HEK293T (cell line): ENCODE measurements at regions not wholly inside any gene's neighbourhood (a gene's known extent, or its start where the extent isn't known, plus 50 kb on each side); places are given as distances from the start of the nearest gene placed in this dataset.

Experiments
- BHLHE40 ChIP-seq: fragments of 450-650 bp; IDR thresholded peaks from 2 replicates; pipeline ENCODE4 v1.6.1; 2016; ENCODE audit warnings: mild to moderate bottlenecking, moderate library complexity, borderline replicate concordance
- CTBP1 ChIP-seq: fragments of 450-650 bp; IDR thresholded peaks from 2 replicates; pipeline ENCODE4 v1.6.1; 2016; ENCODE audit warnings: borderline replicate concordance
- FOXK2 ChIP-seq: fragments of 450-650 bp; IDR thresholded peaks from 2 replicates; pipeline ENCODE4 v1.6.1; 2016; ENCODE audit warnings: mild to moderate bottlenecking
- FOXM1 ChIP-seq: fragments of 450-650 bp; IDR thresholded peaks from 2 replicates; pipeline ENCODE4 v1.6.1; 2017; ENCODE audit warnings: mild to moderate bottlenecking, borderline replicate concordance
- ZNF384 ChIP-seq: fragments of 450-650 bp; IDR thresholded peaks from 2 replicates; pipeline ENCODE4 v1.6.1; 2016

GRCh38 chr6:95866732-95867131 lies 149.0 kb upstream of the FUT9 start:
- TF ChIP-seq BHLHE40 (no peak), FOXK2 (no peak), CTBP1 (no peak), FOXM1 (no peak), ZNF384 (no peak)
